A673 (cell line): ENCODE measurements at regions not wholly inside any gene's neighbourhood (a gene's known extent, or its start where the extent isn't known, plus 50 kb on each side); places are given as distances from the start of the nearest gene placed in this dataset.

Experiments
- BruUV-seq: library from RNA; stranded (reverse); fragments of 400-500 nt; replicated peaks from 2 replicates; lab custom pipeline; 2021; lab: Mats Ljungman, UMichigan
- CTCF ChIA-PET: fragments of 300-600 bp; sonication (Branson Sonifier 250); formaldehyde crosslinking; loops from one replicate; lab custom pipeline; 2022; ENCODE audit warnings: antibody characterized with exemption; lab: Charles Lee
- POLR2A ChIA-PET: fragments of 300-600 bp; sonication (Branson Sonifier 250); formaldehyde crosslinking; loops from one replicate; lab custom pipeline; 2022; ENCODE audit warnings: antibody characterized with exemption; ENCODE audit not compliant: low non-redundant PET; lab: Charles Lee
- DNase-seq: peaks from one replicate; pipeline ENCODE4 v3.0.0-alpha.2; 2015; ENCODE audit warnings: low spot score
- H3K27ac ChIP-seq: fragments of 200-600 bp; sonication (generic); 2 replicates; pipeline ENCODE4 v1.5.1; 2016; ENCODE audit warnings: mixed run types, low read depth, mild to moderate bottlenecking, mixed read lengths, antibody characterized with exemption, low read length; ENCODE audit not compliant: poor library complexity, severe bottlenecking
- H3K27me3 ChIP-seq: fragments of 200-600 bp; sonication (generic); replicated peaks from 2 replicates; pipeline ENCODE4 v1.6.1; 2017; ENCODE audit warnings: mixed run types, low read depth, mild to moderate bottlenecking, mixed read lengths, antibody characterized with exemption, low read length; ENCODE audit not compliant: insufficient read depth, poor library complexity
- H3K36me3 ChIP-seq: fragments of 200-600 bp; sonication (generic); 2 replicates; pipeline ENCODE4 v1.6.1; 2016; ENCODE audit warnings: mixed run types, mild to moderate bottlenecking, mixed read lengths, antibody characterized with exemption, low read length; ENCODE audit not compliant: insufficient read depth, poor library complexity, severe bottlenecking
- H3K4me1 ChIP-seq: fragments of 200-600 bp; sonication (generic); 2 replicates; pipeline ENCODE4 v1.6.1; 2017; ENCODE audit warnings: mixed run types, mild to moderate bottlenecking, mixed read lengths, antibody characterized with exemption, low read length; ENCODE audit not compliant: insufficient read depth, poor library complexity, severe bottlenecking
- H3K4me3 ChIP-seq: fragments of 200-600 bp; sonication (generic); 2 replicates; pipeline ENCODE4 v1.5.1; 2016; ENCODE audit warnings: low read depth, mixed run types, mild to moderate bottlenecking, mixed read lengths, low read length; ENCODE audit not compliant: poor library complexity, severe bottlenecking
- H3K9me3 ChIP-seq: fragments of 200-600 bp; sonication (generic); 2 replicates; pipeline ENCODE4 v1.6.1; 2016; ENCODE audit warnings: mixed run types, low read depth, mild to moderate bottlenecking, mixed read lengths, antibody characterized with exemption, low read length; ENCODE audit not compliant: poor library complexity, severe bottlenecking
- CTCF ChIP-seq: fragments of 300-800, 200-600 bp; sonication (generic); conservative IDR thresholded peaks from 2 replicates; pipeline ENCODE4 v1.5.1; 2017; ENCODE audit warnings: low read depth, mild to moderate bottlenecking, antibody characterized with exemption, low read length, moderate library complexity, mixed read lengths
- EZH2 ChIP-seq: fragments of 200-600 bp; sonication (generic); IDR thresholded peaks from 2 replicates; pipeline ENCODE4 v1.6.1; 2017; ENCODE audit warnings: borderline replicate concordance, low read depth, mild to moderate bottlenecking, mixed read lengths, antibody characterized with exemption, low read length; ENCODE audit not compliant: poor library complexity, severe bottlenecking
- intact Hi-C: fragments of 100-400 bp; cut with micrococcal nuclease; formaldehyde crosslinking; loops from one replicate; pipeline ENCODE4 v1.10.0; 2022; ENCODE audit not compliant: unreplicated experiment

GRCh38 chr13:22276616-22277015, 605.7 kb downstream of the FGF9 start:
- Histone ChIP-seq H3K27ac (no peak overlapping the region), H3K4me3 (no peak overlapping the region), H3K9me3 (no peaks in the 10 kb centered on the region), H3K4me1 (no peaks in the 10 kb centered on the region), H3K36me3 (no peaks in the 10 kb centered on the region), H3K27me3 (no peaks in the 10 kb centered on the region)
- ChIA-PET CTCF (no interaction called here), POLR2A (no interaction called here)
- no TSS peak for BruUV-seq
- no peak for TF ChIP-seq EZH2
- no peak for TF ChIP-seq CTCF
- intact Hi-C loops = loop anchor here (5.0 kb wide), 1 partner anchor 639 kb away; no protein-coding TSS in a partner anchor
- DNase-seq = no peak

- intact Hi-C loops = loop anchor here (5.0 kb wide), 1 partner anchor 641 kb away; no protein-coding TSS in a partner anchor
- Histone ChIP-seq H3K4me3 (no peak overlapping the region), H3K27me3 (peaks cover 3% of the 10 kb centered on the region), H3K4me1 (no peaks in the 10 kb centered on the region), H3K9me3 (no peaks in the 10 kb centered on the region), H3K36me3 (no peaks in the 10 kb centered on the region), H3K27ac (no peak overlapping the region)
- DNase-seq = peak; percentile 56
- POLR2A ChIA-PET = no interaction called here
- BruUV-seq = no TSS peak
- peak; percentile 56 for TF ChIP-seq CTCF
- no peak for TF ChIP-seq EZH2
- CTCF ChIA-PET = no interaction called here
These were observed 607.6 kb downstream of the FGF9 start for GRCh38 chr13:22278336-22278929.

GRCh38 chr13:22285867-22286266, 615.0 kb downstream of the FGF9 start:
- TF ChIP-seq CTCF (no peak), EZH2 (no peak)
- intact Hi-C loops = no loop called here
- Histone ChIP-seq H3K27me3 (peaks cover 3% of the 10 kb centered on the region), H3K4me3 (no peak overlapping the region), H3K4me1 (no peaks in the 10 kb centered on the region), H3K27ac (no peak overlapping the region), H3K9me3 (no peaks in the 10 kb centered on the region), H3K36me3 (no peaks in the 10 kb centered on the region)
- BruUV-seq = no TSS peak
- POLR2A ChIA-PET = no interaction called here
- CTCF ChIA-PET = no interaction called here
- DNase-seq = no peak
